Right lung (tissue), 2 donors: ENCODE measurements at regions not wholly inside any gene's neighbourhood (a gene's known extent, or its start where the extent isn't known, plus 50 kb on each side); places are given as distances from the start of the nearest gene placed in this dataset.
A peak's percentile ranks its signal among the peaks of the same experiment; 100 is the strongest.
"Not testable (repeated sequence)": the region's sequence is repeated elsewhere in the genome, so short reads cannot be mapped to it uniquely, and the experiment has no call there.

ENCODE experiments used
- DNase-seq, 2 donors: peaks; one replicate each; pipeline ENCODE4 v3.0.0-alpha.2; 2013

DNA sequence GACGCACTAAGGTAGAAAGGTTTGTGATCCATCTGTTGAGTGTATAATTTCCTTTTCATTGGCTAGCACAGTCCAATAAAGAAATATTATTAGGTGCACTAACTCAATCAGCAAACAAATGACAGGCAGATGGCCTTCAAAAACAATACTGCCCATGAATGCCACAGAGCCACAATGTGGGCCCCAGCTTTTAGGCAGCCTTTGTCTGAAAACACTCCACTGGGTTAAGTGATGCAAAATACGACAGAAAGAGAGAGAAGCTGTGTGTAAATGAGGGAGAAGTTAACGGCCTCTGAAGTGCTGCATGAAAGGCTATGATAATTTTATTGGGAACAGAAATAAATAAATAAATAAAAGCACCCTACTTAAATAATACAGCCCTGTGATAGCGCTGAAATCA, 274.6 kb downstream of the NKX6-1 start:
- DNase-seq, result no peak

DNA sequence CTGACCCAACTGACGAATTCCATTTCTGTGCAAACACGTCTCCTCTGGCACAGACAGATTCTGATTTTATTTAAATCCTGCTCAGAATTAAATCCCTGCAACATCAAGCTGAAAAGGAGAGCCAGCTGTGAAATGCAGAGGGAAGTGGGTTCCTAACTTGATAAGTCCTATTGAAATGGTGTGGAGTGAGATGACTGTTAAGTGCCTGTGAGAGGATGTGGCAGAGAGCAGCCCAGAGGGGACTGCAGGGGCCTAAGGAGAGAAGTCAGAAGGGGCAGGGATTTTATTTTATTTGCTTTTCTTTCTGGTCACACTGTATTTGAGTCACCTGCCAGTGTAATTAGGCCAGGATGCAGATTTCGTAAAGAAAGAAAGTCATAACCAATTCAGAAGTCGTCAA, 277.4 kb downstream of the NKX6-1 start:
- no peak for DNase-seq

DNA sequence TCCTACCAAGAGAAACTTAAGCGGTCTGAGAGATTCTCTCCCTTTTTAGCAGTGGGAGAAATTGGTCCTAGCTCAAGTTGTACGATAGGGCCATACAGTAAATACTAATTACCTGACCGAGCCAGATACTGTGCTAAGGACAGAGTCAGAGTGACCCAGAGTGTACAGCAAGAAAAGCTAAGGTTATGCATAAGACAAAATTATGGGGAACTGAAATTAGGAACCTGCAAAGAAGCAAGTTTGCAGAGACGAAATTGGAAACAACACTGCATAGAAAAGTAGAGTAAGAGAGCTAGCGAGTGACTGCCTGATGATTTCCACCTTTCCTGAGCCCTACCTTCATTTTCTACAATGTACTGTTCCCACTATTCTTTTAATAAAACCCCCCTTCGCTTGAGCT, 278.1 kb downstream of the NKX6-1 start:
- no peak for DNase-seq

DNA sequence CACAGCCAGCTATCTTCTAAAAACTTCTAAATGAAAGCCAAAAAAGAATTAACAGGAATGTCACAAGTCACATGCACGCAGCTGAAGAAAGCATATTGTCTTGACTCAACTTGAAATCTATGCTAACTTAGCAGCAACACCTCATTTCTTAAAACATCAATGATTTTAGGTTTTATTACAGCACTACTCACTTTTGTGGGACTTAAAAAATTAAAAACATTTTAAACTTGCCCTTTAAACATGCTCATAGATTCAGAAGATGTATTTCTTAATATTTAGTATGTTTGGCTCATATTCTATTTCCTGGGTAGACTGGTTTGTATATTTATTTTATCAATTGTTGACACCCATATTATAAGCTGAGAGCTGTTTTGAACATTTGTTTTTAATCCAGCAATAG, 279.4 kb downstream of the NKX6-1 start:
- DNase-seq, result no peak

DNA sequence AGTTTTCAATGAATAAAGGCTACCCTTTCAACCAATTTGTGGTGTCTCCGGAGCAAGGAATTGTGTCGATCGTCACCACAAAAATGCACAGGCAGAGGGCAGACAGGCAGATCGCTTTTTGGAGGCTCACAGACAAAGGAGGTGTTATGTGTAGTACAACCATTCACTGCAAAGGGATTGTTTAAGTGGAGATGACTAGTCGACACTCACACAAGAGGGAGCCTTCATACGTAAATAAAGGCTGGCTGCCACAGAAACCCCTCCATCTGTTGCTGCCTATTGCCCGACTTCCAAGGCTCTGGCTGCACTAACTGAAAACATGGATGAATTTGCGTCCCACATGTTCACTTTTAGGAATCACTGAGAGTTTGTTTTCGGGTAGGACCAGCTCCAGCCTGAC, 281.1 kb downstream of the NKX6-1 start:
- DNase-seq, result no peak

DNA sequence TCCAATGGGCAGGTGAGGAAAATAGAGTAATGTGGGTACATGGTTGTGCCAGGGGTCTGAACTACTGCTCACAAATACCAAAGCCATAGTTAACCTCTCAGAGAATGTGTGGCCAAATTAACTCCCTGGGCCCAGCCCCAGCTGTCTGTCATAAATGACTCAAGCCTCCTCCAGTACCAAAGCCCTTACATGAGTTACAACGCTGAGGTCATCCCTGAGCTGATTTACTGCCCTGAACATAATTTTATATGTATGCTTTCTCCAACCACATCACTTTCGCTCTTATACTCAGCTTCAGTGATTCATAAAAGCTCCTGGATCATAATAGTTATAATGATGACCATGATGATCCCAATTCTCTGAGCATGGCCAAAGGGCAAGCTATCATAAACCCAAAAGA, 283.9 kb downstream of the NKX6-1 start:
- DNase-seq, result no peak

DNA sequence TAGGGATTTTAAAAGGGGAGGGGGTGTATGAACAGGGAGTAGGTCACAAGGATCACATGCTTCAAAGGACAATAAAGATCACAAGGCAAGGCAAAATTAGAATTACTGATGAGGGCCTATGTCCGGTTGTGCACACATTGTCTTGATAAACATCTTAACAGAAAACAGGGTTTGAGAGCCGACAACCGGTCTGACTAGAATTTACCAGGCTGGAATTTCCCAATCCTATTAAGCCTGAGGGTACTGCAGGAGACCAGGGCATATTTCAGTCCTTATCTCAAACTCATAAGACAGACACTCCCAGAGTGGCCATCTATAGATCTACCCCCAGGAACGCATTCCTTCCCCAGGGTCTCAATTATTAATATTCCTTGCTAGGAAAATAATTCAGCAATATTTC, 292.9 kb downstream of the NKX6-1 start:
- not testable (repeated sequence) for DNase-seq

DNA sequence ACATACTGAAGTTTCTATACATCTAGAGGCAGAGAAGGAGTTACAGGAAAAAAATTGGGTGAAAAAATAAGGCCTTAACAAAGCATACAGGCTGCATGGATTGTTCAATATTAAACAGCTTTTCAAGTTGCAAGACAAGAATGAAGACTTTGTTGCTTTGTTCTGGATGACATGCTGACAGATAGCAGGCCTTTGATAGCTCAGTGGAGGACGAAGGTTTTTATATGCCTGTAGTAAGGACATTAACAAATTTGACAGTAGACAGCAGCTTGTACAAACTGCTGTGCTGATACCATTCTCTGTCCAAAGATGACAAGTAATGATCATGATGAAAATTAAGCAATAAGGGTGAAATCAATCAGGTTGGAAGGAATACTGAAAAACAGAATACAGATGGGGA, 309.9 kb downstream of the NKX6-1 start:
- DNase-seq, result no peak

DNA sequence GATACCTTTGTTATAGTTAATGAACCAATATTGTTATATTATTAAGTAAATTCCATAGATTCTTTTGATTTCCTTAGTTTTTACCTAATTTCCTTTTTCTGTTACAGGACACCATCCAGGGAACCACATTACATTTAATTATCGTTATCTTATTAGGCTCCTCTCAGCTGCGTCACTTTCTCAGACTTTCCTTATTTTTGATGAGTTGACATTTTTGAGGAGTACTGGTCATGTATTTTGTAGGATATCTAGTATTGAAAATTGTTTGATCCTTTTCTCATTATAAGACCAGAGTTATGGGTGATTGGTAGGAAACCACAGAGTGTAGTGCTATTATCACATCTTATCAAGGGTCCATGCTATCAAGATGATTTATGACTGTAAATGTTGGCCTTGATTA, 319.7 kb downstream of the NKX6-1 start:
- DNase-seq, result no peak

DNA sequence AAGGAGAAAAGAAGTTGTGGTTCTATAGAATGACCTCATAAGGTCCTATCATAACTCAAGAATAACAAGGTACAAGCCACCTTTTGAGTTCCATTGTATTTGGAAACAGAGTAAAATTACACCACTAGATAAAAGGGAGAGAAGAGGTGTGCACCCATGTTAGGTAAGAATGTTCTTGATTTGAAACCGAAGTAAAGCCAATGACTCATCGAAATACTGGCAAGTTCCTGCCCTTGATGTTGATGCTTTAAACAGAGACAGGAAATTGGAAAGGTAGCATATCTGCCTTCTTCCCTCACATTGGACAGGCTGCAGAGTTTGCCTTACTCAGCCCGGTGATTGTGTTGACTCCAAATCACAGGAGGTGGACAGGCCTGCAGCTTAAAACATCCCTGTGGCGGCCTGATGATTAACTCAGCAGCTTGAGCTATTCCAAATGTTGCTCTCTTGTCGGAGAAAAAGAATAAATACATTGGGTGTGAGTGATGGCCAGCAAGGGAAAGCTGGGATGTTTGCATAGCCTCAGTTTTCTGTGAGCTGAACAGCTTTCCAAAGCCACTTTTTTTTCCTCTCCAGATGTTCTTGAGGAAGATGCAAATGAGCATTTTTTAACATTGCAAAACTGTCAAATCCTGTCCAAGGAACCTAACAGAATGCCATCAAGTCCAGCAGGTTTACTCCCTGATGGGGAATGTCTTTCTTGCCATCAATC, 321.1 kb downstream of the NKX6-1 start:
- DNase-seq, result no peak

DNA sequence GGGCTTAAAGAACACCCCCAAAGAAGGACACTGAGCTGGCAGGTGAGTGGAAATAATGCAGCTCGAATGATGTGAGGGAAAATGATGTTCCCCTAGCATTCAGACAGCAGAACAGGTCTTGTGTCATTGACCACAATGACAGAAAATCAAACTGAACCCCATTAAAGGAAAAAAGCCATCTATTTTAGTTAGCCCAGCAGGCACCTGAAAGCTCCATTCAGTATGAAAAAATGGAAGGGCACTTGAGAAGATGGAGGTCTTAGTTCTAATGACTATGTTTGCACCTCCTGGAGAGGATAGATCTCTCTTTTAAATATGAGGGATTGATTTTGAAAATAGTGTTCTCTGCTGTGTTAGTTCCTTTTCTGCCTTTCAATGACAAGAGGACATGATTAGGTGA, 323.1 kb downstream of the NKX6-1 start:
- DNase-seq, result no peak

DNA sequence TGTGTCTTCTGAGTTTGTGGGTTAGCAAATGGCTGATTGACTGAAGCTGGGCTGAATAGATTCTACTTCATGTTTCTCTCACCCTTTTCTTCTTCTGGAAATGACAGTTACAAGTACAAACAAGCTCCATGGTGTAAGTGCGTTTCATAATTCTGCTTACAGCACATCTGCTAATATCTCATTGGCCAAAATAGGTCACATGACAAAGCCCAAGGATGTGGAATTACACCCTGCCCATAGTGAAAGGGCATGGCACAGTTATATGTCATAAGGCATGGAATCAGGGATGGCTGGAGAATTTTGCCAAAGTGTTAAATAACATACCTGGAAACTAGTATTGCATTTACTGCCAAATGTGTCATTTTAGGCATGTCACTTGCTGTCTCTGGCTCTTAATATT, 327.2 kb downstream of the NKX6-1 start:
- DNase-seq, result no peak

DNA sequence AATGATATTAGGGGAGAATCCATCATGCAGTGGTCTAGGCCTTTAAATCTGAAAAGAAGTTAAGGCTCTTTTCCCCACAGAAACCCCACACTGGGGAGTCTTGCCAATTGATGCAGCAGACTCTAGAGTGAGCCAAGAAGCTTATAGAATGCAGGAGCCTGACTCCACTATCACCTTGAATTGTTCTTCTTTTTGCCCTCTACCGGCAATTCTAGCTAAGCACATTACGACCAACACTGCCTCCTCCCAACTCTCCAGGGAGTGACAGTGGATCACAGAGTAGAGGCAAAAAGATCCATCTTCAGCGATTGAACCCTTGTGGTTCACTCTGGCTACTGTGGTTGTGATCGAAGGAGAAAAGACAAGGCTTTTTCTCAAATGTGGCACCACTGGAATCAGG, 331.5 kb downstream of the NKX6-1 start:
- DNase-seq, result no peak

DNA sequence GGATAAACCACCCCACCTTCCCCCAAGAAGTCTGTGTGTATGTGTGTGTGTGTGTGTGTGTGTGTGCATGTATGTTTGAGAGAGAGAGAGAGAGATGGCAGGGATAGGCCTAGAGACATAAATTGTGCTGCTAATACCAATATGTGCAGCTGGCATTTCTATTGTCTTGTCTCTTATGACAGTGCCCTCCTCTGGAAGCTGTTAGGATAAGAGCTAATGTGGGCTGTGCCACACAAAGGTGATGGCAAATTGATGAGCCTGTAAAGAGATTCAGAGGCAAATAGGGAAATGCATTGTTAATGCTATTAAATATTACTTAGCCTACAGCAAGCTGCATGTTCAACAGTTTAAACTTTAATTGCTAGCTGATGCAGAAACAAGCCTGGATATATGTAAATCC, 332.0 kb downstream of the NKX6-1 start:
- no peak for DNase-seq

DNA sequence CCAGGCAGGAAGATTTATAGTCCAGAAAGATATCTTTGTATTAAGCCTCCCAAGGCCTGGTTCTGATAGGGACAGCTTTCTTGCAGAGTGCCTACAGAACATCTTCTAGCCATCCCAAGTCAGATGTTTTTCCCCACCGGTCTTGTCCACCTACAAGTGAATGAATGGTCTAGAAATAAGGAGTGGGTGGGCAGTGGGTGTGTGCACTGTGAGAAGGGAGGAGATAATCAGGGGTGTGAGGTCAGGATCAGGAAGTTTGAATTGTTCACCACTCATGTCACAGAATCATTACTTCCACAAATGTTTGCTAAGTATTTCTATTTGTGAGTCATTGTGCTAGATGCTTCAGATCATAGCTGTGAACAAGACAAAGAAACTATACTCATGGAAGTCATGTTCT, 332.6 kb downstream of the NKX6-1 start:
- no peak for DNase-seq

DNA sequence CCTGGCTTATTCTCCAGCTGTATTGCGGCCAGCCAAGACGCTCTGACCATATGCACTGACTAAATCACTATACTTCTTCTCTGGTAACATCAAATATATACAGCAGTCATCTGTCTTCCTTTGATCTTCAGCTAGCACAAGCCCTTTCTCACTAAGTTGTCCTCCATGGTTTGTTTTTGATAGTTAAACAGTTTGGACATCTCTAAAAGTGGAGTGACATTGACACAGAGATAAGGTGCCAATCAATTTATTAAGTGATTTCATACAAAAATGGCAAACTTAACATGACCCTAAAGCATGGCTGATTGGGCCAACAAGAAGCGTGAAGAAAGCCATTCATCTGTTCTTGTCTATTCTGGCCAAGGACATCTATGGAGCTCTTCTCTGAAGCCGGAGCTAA, 334.9 kb downstream of the NKX6-1 start:
- DNase-seq, result peak; percentile 55 to 60

DNA sequence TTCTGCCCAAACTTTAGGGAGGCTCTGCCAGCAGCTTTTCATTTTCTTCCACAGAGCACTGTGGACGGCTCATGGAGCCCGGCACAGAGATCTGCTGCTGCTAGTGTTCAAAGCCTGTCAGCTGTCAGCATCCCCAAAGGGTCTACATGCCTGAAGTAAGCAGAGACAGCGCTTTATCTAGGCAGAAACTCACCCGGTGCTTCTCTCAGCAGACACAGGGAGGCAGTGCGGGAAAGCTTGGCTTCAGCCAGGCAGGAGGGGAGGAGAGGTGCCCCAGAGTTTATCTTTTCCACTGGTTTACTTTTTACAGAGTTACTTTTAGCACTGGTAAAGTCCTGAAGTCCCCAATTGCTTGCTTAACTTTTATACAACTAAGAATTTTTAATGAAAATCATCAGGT, 339.3 kb downstream of the NKX6-1 start:
- no peak for DNase-seq

DNA sequence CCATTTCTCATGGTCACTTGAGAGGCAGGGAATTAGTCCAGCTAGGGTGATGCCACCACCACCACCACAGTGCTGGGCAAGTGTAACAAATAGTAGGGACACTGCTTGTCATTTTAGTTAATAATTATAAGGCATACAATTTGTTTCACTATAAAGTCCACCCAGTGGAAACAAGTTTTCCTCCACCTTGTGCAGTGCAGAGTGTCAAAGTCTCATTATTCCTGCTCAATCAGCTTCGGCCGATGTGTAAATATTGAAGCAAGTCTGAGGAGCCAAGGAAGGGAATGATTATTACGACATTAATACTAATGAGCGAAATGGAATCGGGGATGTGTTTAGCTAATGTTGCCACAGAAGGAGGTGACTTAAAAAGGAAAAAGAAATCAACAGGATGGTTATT, 340.4 kb downstream of the NKX6-1 start:
- no peak for DNase-seq

DNA sequence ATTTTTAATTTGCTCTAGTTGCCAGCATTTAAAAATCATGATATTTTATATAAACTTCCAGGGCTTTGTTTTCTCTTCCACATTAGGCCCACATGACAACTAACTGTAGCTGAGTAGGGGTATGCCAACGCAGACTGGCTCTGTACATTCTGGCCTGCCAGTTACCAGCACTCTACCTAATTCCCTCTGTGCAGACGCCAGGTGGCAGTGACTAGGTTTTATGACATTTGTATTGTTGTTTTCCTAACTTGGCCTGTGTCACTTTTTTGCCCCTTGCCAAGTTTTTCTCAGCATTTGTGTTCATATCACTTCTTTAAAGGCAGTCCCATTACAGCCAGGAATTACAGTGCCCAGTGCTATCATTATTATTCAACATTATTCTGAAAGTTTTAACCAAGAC, 347.5 kb downstream of the NKX6-1 start:
- no peak for DNase-seq

DNA sequence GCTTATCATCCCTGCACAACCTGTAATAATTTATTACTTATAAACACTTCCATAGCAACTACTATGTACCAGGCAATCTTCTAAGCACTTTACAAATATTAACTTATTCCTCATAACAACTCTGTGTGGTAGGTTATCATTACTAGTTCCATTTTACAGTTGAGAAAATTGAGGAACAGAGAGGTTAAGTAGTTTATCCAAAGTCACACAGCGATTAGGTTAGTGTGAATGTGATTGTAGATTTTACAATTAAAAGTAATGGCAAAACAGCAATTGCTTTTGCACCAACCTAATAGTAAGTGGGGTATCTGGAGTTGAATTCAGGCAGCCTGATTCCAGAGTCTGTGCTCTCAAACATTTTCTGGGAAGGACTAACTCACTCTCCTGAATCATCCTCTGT, 348.9 kb downstream of the NKX6-1 start:
- no peak for DNase-seq

DNA sequence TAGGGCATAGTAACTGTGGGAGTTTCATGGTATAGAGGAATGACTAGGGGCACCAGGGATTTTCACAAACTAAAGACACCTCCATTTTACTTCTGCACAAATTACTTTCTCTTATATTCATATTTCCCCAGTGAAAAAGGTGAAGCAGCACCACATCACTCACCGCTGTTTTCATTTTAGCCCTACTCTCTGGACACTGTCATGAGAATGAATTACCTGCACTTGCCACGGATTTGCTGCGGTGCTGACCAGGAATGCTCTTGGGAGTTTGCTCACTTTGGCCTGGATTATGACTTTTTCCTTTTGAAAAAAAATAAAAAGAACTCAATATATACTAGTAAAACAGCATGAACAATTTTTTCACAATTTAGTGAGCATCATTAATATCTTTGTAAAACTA, 351.3 kb downstream of the NKX6-1 start:
- DNase-seq, result no peak

DNA sequence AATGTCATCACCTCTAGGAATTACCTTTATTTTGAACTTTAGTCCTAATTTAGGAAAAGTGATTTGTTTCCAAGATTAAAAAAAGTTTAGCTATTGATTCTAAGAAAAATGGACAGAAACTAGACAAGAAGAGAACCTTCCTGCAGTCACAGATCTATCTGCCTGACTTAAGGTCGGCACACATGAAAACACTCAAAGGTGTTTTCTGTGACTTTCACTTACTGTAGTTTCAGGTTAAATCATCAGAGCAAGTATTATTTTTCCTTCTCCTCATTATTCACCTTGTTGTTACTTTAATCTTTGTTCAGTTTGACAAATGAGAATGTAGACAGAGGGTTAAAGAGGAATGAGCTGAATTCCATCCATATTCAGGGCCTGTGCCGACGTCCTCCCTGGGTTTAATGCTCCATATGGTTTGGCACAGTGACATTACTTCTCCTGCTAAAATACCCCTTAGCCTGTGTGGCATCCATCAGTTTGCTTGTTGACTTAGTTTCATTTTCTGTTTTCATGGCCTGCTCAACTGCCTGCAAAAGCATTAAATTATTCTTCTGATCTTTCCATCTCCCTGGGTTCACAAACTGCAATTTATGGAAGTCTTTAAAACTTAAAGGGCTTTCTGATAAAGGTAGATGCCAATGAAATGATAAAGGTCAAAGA, 352.7 kb downstream of the NKX6-1 start:
- no peak for DNase-seq

DNA sequence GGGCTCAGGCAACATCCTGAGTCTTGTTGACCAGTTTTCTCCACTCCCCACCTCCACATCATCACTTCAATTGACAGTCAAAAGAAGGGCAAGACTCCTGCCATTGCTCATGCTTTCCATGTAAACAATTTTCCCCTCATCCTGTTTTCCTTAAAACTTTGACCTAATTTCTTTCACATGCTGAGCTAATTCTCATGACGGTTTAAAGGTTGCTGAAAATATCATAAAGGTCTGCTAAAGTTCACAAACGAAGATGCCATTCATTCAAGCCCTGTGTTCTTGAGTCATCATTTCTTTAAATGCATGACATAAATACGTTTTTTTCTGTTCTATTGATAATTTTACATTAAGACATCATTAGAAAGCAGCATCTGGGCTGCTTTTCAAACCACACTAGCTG, 353.9 kb downstream of the NKX6-1 start:
- no peak for DNase-seq

DNA sequence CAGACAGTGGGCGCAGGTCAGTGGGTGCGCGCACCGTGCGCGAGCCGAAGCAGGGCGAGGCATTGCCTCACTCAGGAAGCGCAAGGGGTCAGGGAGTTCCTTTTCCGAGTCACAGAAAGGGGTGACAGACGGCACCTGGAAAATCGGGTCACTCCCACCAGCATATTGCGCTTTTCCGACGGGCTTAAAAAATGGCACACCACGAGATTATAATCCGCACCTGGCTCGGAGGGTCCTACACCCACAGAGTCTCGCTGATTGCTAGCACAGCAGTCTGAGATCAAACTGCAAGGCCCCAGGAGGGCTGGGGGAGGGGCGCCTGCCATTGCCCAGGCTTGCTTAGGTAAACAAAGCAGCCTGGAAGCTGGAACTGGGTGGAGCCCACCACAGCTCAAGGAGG, 372.2 kb downstream of the NKX6-1 start:
- not testable (repeated sequence) for DNase-seq
